Activated CD8-positive, alpha-beta T cell treated with anti-CD3 and anti-CD28 coated beads for 36 hours (primary cell): ENCODE measurements at regions not wholly inside any gene's neighbourhood (a gene's known extent, or its start where the extent isn't known, plus 50 kb on each side); places are given as distances from the start of the nearest gene placed in this dataset.

Experiments used
- ATAC-seq: fragments of 200-7000 bp; cut with Tn5 transposase; one replicate; pipeline ENCODE4 v1.10.0; 2021; ENCODE audit warnings: mild to moderate bottlenecking, moderate library complexity
- CTCF ChIA-PET: fragments of 350-600 bp; sonication (Branson Sonifier 250); formaldehyde crosslinking; loops from one replicate; lab custom pipeline; 2021; ENCODE audit warnings: antibody characterized with exemption; lab: Charles Lee
- POLR2A ChIA-PET: fragments of 350-600 bp; sonication (Branson Sonifier 250); formaldehyde crosslinking; loops from one replicate; lab custom pipeline; 2021; ENCODE audit warnings: antibody characterized with exemption; lab: Charles Lee
- DNase-seq: peaks from one replicate; pipeline ENCODE4 v3.0.0-alpha.2; 2020
- H3K27ac Mint-ChIP-seq: one replicate; pipeline ENCODE4 v1.8.0; 2021; ENCODE audit warnings: mild to moderate bottlenecking, mixed read lengths
- H3K27me3 Mint-ChIP-seq: one replicate; pipeline ENCODE4 v1.8.0; 2021; ENCODE audit warnings: mixed read lengths
- H3K36me3 Mint-ChIP-seq: one replicate; pipeline ENCODE4 v1.8.0; 2021; ENCODE audit warnings: low read depth, mixed read lengths
- H3K4me1 Mint-ChIP-seq: one replicate; pipeline ENCODE4 v1.8.0; 2021; ENCODE audit warnings: low read depth, mixed read lengths
- H3K4me3 Mint-ChIP-seq: one replicate; pipeline ENCODE4 v1.8.0; 2021; ENCODE audit warnings: mild to moderate bottlenecking, moderate library complexity, mixed read lengths
- H3K9me3 Mint-ChIP-seq: one replicate; pipeline ENCODE4 v1.8.0; 2021; ENCODE audit warnings: mixed read lengths
- CTCF ChIP-seq: fragments of 200-600 bp; IDR thresholded peaks from one replicate; pipeline ENCODE4 v1.8.0; 2022; ENCODE audit warnings: antibody characterized with exemption, mild to moderate bottlenecking
- intact Hi-C: fragments of 100-400 bp; cut with micrococcal nuclease; formaldehyde crosslinking; loops from one replicate; pipeline ENCODE4 v1.10.0; 2022

DNA sequence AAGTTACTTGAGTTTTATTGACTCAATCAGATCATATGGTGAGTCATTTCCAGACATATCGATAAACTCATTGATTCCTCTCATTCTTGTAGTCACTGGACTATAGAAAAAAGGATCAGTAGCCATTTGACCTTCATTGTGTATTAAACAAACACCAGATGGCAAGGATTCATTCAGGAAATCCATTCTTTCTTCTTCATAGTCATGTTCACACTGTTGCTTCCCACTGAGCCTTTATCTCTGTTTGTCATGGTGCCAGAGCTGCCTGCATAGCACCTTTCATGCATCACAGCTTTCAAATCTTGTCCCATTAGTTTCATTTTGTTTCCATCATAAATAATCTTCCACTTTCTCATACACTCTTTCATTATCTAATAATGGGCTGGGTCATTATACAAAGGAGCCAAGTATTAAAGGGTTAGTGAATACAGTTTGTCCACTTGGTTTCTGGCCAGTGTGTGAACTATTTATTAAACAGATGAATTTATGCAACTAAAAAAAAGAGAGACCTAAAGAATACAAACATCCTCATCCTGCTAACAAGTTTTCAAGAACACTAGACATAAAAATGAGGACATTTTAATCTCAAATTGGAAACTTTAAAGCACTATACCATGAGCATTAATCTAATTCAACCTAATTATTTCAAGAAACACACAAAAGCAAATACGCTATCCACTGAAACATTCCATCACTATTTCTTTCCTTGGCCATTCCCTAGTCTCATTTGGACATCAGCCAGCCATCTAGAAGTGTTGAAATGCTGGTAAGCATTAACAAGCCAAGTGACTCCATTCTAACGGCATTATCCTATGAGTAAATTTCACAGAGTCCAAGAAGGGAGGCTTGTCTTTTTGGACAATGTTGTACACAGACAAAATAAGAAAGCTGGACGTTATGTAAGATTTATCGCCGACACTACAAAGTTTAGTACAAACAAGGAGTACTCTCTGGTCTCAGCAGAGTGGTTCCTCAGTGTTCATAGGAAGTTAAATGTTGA is 476.5 kb downstream of the FOXG1 start:
- ATAC-seq (no peak), DNase-seq (no peak)
- H3K4me3 Mint-ChIP-seq, result no peak overlapping the region
- CTCF ChIA-PET, result no interaction called here
- no peaks in the 10 kb centered on the region for H3K27me3 Mint-ChIP-seq
- intact Hi-C loops, result no loop called here
- no peaks in the 10 kb centered on the region for H3K36me3 Mint-ChIP-seq
- H3K9me3 Mint-ChIP-seq, result peaks cover 11% of the 10 kb centered on the region
- H3K4me1 Mint-ChIP-seq, result no peaks in the 10 kb centered on the region
- POLR2A ChIA-PET, result no interaction called here
- TF ChIP-seq CTCF, result no peak
- no peak overlapping the region for H3K27ac Mint-ChIP-seq

- H3K27me3 Mint-ChIP-seq, result no peaks in the 10 kb centered on the region
- ChIA-PET CTCF (no interaction called here), POLR2A (no interaction called here)
- no peak overlapping the region for H3K4me3 Mint-ChIP-seq
- ATAC-seq (no peak), DNase-seq (no peak)
- peaks cover 13% of the 10 kb centered on the region for H3K9me3 Mint-ChIP-seq
- TF ChIP-seq CTCF, result no peak
- H3K4me1 Mint-ChIP-seq, result no peaks in the 10 kb centered on the region
- intact Hi-C loops, result no loop called here
- no peak overlapping the region for H3K27ac Mint-ChIP-seq
- no peaks in the 10 kb centered on the region for H3K36me3 Mint-ChIP-seq
Observed at GRCh38 chr14:29255692-29256091, 489.1 kb downstream of the FOXG1 start.

GRCh38 chr14:29262979-29263378 is 496.4 kb downstream of the FOXG1 start:
- Mint-ChIP-seq H3K4me3 (no peak overlapping the region), H3K36me3 (no peaks in the 10 kb centered on the region), H3K9me3 (peaks cover 17% of the 10 kb centered on the region), H3K27ac (no peak overlapping the region), H3K27me3 (no peaks in the 10 kb centered on the region), H3K4me1 (no peaks in the 10 kb centered on the region)
- CTCF ChIA-PET, result no interaction called here
- TF ChIP-seq CTCF, result no peak
- intact Hi-C loops, result no loop called here
- POLR2A ChIA-PET, result no interaction called here
- ATAC-seq (no peak), DNase-seq (no peak)

- Mint-ChIP-seq H3K27me3 (no peaks in the 10 kb centered on the region), H3K4me1 (no peaks in the 10 kb centered on the region), H3K27ac (no peak overlapping the region), H3K9me3 (peaks cover 14% of the 10 kb centered on the region), H3K4me3 (no peak overlapping the region), H3K36me3 (no peaks in the 10 kb centered on the region)
- no peak for ATAC-seq
- TF ChIP-seq CTCF, result no peak
- CTCF ChIA-PET, result no interaction called here
- intact Hi-C loops, result no loop called here
- POLR2A ChIA-PET, result no interaction called here
- DNase-seq, result no peak
Observed at GRCh38 chr14:29264865-29265264, 498.3 kb downstream of the FOXG1 start.

DNA sequence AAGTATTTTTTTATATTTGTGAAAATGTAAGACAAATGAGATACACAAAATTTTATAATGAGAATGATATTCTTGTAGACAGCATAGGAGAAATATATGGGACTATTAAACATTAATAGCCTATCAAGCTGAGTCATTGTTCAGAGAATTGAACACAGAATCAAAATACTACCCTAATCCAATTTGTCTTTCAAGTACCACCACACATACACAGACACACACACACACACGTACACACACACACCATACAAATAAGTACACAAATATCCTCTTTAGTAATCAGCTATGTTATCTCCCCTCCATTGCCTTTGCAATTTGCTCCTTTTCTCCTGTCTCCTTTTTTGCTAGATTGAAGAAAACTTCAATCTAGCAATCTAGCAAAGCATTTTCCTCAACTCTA is 499.3 kb downstream of the FOXG1 start:
- intact Hi-C loops, result no loop called here
- DNase-seq, result no peak

More for the DNA sequence above, 499.3 kb downstream of the FOXG1 start:
- ChIA-PET POLR2A (no interaction called here), CTCF (no interaction called here)
- no peak for ATAC-seq
- Mint-ChIP-seq H3K27me3 (no peaks in the 10 kb centered on the region), H3K36me3 (no peaks in the 10 kb centered on the region), H3K4me1 (no peaks in the 10 kb centered on the region), H3K4me3 (no peak overlapping the region), H3K27ac (no peak overlapping the region), H3K9me3 (peaks cover 14% of the 10 kb centered on the region)
- no peak for TF ChIP-seq CTCF
